Brain pericyte (primary cell): ENCODE measurements at regions not wholly inside any gene's neighbourhood (a gene's known extent, or its start where the extent isn't known, plus 50 kb on each side); places are given as distances from the start of the nearest gene placed in this dataset.

Source experiments
- DNase-seq: peaks from one replicate; pipeline ENCODE4 v3.0.0-alpha.2; 2012; ENCODE audit warnings: low read depth, low spot score

- peak; percentile 95 for DNase-seq
These were observed 65.3 kb downstream of the METRNL start for GRCh38 chr17:83144421-83145357.

- DNase-seq, result no peak
These were observed 65.9 kb downstream of the METRNL start for GRCh38 chr17:83145358-83145738.

GRCh38 chr17:83145831-83146230 is 66.4 kb downstream of the METRNL start:
- DNase-seq, result no peak

GRCh38 chr17:83146347-83146746 is 66.9 kb downstream of the METRNL start:
- no peak for DNase-seq

- no peak for DNase-seq
These were observed 67.9 kb downstream of the METRNL start for GRCh38 chr17:83147280-83147679.

GRCh38 chr17:83148317-83149028 is 69.1 kb downstream of the METRNL start:
- DNase-seq, result no peak

GRCh38 chr17:83149029-83149725 is 69.8 kb downstream of the METRNL start:
- no peak for DNase-seq

- no peak for DNase-seq
These were observed 70.4 kb downstream of the METRNL start for GRCh38 chr17:83149761-83150251.

GRCh38 chr17:83150369-83151055 is 71.1 kb downstream of the METRNL start:
- no peak for DNase-seq

GRCh38 chr17:83151056-83151441 is 71.6 kb downstream of the METRNL start:
- no peak for DNase-seq

GRCh38 chr17:83151442-83152226 is 72.2 kb downstream of the METRNL start:
- DNase-seq, result peak; percentile 94

- DNase-seq, result no peak
These were observed 72.9 kb downstream of the METRNL start for GRCh38 chr17:83152227-83152744.

- DNase-seq, result no peak
These were observed 73.6 kb downstream of the METRNL start for GRCh38 chr17:83152745-83153611.

GRCh38 chr17:83153681-83154310 is 74.4 kb downstream of the METRNL start:
- DNase-seq, result no peak

- DNase-seq, result no peak
These were observed 75.1 kb downstream of the METRNL start for GRCh38 chr17:83154311-83155127.

- peak; percentile 100 for DNase-seq
These were observed 76.0 kb downstream of the METRNL start for GRCh38 chr17:83155128-83156121.

- DNase-seq, result no peak
These were observed 77.0 kb downstream of the METRNL start for GRCh38 chr17:83156408-83156807.
